GM12874 (cell line): ENCODE measurements at regions not wholly inside any gene's neighbourhood (a gene's known extent, or its start where the extent isn't known, plus 50 kb on each side); places are given as distances from the start of the nearest gene placed in this dataset.

Source experiments
- TF ChIP-seq, protein P1 (sequence below): IDR thresholded peaks from 2 replicates; pipeline ENCODE4 v1.5.1; 2011; ENCODE audit warnings: low read depth, mild to moderate bottlenecking, control low read depth, low read length, moderate library complexity; ENCODE audit not compliant: insufficient read depth

GRCh38 chr16:85532147-85532546 is 81.0 kb upstream of the GSE1 start:
- TF ChIP-seq, protein P1, sequence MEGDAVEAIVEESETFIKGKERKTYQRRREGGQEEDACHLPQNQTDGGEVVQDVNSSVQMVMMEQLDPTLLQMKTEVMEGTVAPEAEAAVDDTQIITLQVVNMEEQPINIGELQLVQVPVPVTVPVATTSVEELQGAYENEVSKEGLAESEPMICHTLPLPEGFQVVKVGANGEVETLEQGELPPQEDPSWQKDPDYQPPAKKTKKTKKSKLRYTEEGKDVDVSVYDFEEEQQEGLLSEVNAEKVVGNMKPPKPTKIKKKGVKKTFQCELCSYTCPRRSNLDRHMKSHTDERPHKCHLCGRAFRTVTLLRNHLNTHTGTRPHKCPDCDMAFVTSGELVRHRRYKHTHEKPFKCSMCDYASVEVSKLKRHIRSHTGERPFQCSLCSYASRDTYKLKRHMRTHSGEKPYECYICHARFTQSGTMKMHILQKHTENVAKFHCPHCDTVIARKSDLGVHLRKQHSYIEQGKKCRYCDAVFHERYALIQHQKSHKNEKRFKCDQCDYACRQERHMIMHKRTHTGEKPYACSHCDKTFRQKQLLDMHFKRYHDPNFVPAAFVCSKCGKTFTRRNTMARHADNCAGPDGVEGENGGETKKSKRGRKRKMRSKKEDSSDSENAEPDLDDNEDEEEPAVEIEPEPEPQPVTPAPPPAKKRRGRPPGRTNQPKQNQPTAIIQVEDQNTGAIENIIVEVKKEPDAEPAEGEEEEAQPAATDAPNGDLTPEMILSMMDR, result no peak

DNA sequence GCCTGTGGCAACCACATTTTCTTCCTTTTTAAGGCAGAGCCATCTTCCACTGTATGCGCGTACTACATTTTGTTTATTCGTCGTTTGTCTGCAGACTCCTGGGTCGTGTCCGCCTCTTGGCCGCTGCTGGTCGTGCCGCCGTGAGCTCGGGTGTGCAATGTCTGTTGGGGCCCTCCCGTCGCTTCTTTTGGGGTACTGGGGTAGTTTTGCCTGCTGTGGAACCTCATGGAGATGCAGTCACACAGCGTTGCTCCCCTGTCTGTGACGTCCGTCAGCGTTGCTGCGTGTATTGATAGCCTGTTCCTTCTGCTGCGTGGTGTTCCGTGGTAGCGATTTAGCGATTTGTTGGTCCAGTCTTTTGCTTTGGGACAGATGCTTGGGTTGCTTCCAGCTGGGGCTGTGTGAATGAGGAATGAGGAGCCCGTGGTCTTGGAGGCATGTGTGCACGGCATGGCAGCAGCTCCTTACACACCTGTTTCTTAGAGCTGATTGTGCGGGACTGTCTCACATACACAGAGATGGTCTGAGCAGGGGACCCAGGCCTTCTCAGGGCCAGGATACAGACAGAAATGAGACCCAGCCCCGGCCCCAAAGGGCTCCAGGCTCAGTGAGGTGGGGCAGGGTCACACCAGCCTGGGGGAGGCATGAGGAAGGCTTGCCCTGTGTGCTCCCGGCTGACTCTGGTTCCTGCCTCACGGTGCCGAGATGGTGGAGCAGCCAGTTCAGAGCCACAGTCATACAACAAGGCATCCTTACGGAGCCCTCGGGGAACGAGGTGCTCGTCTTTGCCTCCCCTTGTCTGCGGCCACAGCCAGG is 78.4 kb upstream of the GSE1 start:
- TF ChIP-seq, protein P1, result no peak

DNA sequence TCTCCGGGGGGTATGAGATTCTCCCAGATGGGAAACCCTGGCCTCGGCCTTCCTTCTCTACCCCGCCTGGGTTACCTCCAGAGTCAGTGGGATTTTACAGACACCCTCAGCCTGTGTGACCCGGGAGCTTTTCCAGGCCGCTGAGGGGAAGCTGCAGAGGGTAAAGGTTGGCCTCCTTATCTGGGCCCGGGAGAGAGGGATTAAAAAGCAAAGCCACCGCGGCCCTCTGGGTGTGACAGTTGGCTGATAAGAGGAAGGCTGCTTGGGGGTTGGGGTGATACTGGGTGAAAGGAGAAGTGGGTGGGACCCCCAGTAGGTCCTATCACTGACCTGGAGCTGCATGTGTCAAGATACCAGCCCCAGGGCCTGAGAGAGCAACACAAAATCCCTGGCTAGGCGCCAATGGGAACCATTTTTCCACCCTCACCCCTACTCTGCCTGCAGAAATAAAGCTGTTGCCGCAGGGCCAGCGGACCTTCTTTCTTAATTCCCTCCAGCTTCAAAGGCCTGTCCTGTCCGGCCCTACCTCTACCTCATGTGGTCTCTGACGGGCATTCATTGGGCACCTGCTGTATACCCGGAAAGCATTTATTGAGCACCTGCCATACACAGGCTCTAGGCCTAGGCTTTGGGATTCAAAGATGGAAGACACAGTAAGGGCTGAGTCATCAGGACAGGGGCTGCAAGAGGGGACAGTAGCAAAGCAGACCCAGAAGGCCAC is 77.6 kb upstream of the GSE1 start:
- TF ChIP-seq, protein P1, result no peak

- TF ChIP-seq, protein P1, result no peak
These were observed 77.1 kb upstream of the GSE1 start for GRCh38 chr16:85536073-85536410.

DNA sequence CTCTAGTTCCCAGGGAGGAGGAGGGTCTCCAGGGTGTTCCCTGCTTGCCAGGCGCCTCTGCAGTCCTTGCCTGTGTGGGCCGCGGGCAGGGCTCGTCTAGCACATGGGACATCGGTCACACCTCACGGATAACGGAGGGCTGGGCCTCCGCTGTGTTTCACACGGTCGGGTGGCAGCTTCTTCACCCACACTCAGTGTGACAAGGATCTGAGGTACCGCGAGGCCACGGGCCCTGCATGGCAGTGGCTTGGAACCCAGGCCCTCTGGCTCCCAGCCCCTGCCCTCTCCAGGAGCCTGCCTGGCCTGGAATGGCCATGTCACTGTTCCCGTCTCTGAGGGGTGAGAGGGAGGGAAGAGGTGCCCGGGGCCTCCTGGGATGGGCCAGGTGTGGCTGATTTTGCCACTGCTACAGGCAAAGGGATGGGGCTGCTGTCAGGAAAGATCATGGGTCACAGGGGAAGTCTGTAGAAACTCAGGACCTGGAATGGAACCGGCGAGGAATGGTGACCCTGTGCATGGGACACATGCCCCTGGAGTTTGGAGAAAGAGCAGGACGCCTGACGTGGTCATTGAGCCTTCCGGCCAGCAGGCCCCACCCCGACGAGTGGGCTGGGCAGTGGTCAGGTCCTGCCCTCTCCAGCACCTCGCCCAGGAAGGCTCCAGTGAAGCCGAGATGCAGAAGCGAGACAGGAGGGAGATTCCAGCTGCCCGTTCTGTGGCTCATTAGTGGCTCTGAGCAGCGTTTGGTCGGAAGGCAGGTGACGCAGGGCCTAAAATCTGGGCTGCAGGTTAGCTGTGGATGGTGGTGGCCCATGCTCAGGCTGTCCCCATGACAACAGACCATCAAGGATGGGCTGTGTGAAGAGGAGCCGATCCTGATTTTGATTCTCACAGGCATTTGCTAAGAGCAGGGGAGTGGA is 76.5 kb upstream of the GSE1 start:
- TF ChIP-seq, protein P1, result no peak

DNA sequence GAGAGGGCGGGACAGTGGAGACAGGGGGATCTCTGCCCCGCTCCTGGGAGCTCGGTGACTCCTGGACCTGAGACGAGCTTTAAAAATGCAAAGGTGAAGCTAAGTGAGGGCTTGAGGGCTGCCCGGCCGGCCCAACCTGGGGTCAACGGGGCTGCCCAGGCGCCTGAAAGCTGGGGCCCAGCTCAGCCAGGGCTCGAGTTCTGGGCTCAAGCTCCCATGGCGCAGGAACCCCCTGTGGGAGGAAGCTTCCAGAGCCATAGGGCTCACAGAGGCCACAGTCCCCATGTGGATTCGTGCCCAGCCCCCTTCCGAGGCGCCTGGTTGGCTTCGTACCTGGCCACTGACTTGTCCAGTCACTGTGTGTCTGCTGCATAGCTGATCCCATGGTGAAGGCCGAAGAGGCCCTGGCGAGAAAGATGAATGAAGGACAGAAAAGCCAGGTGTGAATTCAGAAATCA is 75.8 kb upstream of the GSE1 start:
- TF ChIP-seq, protein P1, result no peak

DNA sequence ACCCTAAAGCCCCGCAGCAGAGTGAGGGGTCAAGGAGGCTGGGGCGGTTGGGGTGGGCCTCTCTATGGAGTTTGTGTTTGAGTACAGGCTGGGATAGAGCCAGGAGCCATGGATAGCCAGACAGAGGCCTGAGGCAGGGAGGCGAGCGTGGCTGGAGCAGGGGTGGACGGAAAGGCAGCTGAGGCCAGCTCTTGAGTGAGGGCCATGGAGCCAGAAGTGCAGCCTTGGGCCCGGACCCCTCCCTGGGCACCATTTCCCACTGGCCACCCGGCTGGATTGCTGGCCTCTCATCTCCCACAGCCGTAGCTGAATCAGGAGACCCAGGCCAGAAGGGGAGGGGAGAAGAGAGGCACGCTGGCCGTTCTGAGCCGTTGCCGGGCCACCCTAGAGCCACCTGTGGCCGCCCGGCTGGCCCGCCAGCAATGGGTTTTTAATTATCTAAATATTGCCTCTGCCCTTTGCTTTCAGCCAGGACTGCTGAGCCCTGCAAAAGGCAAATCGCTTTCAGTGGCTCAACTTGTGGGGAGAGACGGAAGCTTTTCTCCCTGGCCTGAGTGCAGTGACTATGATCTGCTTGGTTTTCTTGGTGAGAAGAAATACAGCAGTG is 75.2 kb upstream of the GSE1 start:
- TF ChIP-seq, protein P1, result no peak
